HG02981 (cell line): ENCODE measurements at regions not wholly inside any gene's neighbourhood (a gene's known extent, or its start where the extent isn't known, plus 50 kb on each side); places are given as distances from the start of the nearest gene placed in this dataset.

Experiments
- ATAC-seq: cut with Tn5 transposase; IDR thresholded peaks from one replicate; pipeline ENCODE4 v1.9.1; 2021; ENCODE audit warnings: mild to moderate bottlenecking, moderate library complexity; ENCODE audit not compliant: unreplicated experiment

DNA sequence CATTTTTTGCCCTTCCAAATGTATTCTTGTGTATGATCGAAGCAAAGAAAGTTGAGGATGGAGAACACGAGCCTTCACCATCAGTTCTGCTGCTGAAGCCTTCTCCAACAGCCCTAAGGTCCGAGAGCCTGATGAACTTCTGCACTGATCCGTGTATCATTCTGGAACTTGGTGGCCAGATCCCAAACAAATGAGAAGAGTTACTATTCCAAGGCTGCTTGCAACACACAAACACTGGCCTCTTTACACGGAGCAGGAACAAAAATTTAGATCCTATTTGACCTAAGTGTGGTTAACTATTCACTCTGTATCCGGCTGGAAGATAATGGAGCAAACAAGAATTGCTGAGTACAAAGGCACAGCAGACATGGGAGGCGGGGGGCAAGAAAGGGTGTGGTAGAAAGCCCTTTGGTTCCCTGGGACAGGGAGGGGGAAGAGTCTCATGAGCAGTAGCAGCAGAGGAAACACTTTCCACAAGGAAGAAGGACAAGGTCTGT lies 282.9 kb downstream of the SOX9 start:
- no peak for ATAC-seq

GRCh38 chr17:72404872-72405271 lies 284.1 kb downstream of the SOX9 start:
- ATAC-seq: no peak

GRCh38 chr17:72405662-72406230 lies 284.9 kb downstream of the SOX9 start:
- ATAC-seq: no peak

DNA sequence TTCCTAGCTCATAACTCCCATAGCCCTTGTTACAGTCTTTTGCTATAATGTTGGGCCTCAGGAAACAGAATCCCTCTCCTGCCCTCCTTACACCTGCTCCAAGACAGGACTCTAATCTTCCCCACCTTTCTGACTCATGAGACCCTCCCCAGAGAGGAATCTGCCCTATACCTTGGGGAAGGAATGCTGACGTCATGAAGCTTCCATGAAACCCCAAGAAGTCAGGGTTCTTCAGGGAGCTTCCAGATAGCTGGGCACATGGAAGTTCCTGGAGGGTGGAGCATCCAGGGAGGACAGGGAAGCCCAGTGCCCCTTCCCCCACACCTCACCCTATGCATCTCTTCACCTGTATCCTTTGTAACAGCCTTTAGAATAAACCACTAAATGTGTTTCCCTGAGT lies 285.7 kb downstream of the SOX9 start:
- ATAC-seq: no peak

DNA sequence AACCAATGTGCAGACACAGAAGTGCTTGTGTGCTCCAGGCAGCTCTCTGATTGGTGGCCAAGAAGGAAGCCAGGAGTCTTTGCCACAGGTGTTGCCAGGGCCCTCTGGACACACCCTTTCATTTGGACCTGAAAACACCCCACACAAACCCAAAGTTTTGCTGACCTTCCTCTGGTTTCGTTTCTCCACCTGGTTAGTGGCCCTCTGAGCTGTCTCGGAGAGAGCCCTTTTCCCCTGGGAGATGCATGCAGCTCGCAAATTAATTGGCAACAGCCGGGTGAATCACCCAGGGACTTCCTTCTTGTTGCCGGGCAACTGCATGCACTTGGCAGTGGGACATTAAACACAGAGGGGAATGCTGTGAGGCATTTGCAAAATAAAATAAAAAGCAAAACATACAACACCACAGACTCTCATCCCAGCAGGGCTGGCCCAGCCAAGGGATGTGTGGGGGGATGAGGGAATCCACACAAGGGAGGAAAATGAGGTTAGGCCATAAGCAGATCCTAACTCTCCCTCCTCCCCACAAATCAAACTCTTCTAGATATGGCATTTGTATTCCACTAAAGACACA lies 286.6 kb downstream of the SOX9 start:
- ATAC-seq: peak; percentile 88

- no peak for ATAC-seq
Measured at GRCh38 chr17:72407931-72408330, 287.1 kb downstream of the SOX9 start.

GRCh38 chr17:72408641-72409040 lies 287.8 kb downstream of the SOX9 start:
- no peak for ATAC-seq

- ATAC-seq: peak; percentile 30
Measured at GRCh38 chr17:72409405-72410002, 288.7 kb downstream of the SOX9 start.

DNA sequence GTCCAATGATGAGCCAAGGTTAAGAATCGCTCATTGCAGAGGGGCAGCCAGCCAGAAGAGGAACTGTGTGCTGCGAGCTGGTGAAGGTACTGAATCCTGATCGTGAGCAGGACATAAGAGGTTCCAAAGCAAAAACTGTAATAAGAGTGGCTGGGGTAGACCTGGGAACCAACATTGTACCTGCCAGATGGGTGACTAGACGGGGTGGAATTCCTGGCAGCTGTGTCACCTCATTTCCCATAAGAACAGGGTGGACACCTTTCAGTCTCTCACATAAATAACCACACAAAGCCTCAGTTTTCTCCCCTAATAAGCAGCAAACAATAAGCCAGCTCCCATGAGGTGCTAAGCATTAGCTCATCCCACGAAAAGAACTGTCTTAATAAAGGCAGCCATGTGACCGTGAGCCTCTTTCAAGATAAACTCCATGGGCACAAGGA lies 290.3 kb downstream of the SOX9 start:
- ATAC-seq: no peak

GRCh38 chr17:72412650-72413076 lies 291.8 kb downstream of the SOX9 start:
- ATAC-seq: no peak

DNA sequence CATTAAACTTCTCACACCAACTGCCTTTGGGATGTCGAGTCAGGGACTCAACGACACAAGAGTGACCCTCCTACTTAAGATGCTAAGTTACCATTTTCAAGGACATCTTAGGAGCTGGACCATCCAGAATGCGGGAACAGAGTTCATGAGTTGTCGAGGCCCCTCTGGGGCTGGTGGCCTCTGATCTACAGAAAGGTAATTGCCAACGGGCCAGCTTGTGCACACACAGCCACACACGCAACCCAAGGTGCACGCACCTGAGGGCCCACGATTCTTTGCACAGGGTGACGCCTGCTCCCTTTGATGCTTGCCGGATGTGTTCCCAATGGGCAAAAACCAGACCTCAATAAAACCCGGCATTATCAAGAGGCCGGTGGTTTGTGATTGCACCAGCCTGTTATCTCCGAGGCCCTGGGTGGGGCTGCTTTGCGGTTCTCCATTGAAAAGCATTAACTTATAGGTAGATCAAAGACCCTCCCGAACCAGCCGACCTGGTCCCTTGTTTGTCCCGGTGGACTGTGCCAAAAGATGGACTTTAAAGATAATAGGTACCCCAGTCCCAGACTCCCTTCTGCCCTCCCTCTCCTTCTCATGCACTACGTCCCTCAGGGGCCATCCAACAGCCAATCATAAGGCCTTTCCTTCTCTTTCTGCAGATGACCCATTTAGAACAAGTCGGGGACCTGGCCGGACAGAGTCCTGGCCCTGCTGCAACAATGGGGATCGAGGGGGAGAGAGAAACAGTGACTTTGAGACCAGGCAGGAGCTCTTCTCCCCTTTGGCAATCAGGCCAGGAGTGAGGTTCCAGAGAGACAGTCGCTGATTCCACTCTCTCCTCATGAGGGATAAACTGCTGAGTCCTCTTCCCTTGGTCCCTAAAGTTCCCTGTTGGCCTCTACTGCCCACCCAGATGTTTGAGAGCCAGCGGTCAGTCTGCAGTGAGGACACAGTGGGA lies 292.5 kb downstream of the SOX9 start:
- no peak for ATAC-seq

DNA sequence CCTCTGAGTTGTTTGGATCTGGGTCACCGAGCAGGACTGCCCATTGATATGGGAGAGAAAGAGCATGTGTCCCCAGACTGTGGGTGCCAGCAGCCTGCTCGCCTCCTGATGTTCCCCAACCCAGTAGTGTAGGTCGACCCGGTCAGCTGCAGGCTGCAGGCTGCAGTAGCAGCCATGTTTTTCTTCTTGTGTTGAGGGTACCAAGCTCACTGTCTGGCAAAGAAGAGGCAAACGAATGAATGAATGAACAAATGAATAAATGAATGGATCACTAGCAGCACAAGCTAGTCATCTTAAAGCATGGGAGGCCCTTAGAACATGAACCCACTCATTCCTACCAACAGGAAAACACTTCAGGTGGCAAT lies 293.2 kb downstream of the SOX9 start:
- ATAC-seq: no peak

DNA sequence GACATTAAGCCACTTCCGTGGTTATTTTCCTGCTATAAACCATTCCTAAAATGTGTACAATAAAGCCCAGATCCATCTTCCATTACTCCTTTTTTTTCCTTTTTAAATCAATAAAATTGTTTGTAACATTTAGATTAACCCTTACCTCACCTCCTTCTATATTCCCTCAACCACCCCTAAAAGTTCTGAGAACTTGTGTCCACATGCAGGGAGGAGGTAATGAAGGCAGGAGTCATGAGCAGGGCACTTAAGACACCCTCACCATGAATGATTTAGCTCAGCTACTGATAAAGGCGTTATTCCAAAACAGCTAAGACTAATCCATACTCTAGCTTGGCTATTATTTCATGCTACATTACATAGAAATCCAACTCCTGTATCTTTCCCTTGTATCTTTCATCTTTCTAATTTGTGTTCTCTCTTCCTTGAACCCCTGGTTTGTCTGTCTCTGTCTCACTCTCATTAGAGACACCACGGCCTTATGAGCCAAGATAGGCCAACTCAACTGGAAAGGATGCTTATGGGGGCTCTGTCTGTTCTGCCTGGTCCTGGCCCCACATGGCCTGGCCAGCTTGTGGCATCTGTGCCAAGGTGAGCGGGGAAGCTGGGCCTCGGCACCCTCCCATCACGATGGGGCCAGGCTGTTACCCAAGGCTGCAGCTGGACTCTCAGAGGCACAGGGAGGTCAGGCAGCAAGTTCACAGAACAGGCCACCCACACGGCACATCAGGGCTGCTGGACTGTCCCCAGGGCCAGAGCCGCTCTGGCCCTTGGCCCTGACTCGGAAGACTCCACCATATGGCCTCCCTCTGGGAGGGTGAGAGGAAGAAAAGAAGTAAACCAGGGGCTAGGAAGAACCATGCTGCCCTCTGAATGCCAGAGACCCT lies 294.4 kb downstream of the SOX9 start:
- ATAC-seq: no peak

DNA sequence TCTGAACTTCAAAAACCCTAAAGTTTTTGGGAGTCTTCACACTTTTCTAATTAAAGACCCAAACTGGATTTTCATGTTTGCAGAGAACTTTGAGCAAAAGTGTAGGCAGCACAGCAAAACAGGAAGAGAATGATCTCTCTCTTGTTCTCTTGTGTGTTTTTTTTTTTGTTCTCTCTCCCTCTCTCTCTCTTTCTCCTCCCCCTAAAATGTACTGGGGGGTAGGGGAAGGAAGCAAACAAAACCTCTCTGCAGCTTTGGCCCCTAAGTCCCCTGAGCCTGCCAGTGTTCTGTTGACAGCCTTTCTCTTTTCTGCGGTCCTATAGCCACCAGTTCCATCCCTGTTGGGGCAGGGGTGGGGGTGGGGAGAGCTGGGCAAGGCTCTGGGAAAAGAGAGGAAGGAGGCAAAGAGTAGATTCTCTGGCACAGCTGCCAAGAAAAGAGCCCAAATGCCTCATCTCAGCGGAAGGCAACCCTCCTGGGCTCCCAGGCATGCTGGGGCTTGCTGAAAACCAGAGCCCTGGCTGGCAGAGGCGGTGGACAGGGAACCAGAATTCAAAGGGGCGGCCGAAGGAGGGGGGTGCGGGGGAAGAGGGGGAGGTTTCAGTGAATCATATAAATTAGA lies 295.3 kb downstream of the SOX9 start:
- no peak for ATAC-seq

GRCh38 chr17:72416905-72417304 lies 296.1 kb downstream of the SOX9 start:
- no peak for ATAC-seq

DNA sequence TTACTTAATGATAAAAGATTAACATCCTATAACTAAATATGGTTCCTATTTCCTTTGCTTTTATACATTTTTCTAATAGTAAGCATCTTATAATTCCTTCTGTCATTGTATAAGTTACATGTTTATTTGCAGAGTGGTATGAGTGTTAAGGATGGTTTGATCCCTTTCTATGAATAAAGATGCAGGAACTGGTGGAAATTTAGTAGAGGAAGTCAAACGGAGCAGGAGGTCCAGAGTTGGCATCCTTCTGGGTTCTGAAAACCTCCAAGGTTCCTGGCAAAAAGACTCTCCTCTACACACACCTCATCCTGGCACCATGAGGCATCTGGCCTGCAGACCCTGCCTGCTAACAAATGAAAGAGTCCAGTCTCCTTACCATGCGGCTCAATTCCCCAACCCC lies 296.8 kb downstream of the SOX9 start:
- ATAC-seq: no peak

- peak; percentile 44 for ATAC-seq
Measured at GRCh38 chr17:72419866-72420774, 299.3 kb downstream of the SOX9 start.

DNA sequence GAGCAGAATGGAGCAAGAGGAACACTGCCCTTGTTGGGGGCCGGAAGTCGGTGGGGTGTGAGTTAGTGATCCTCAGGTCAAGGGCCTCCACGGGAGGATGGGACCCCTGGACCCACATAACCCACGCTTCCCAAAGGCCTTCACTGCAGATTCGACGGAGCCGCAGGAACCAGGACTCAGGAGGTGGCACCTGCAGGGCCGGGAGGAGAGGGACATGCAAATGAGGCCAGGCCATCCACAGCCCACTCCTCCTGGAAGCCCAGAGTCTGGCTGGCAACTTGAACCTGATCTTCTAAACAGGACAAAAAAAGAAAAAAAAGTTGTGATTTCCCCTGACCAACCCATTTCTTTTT lies 299.9 kb downstream of the SOX9 start:
- ATAC-seq: no peak
